ENCODE measurements at regions not wholly inside any gene's neighbourhood (a gene's known extent, or its start where the extent isn't known, plus 50 kb on each side); places are given as distances from the start of the nearest gene placed in this dataset.

DNA sequence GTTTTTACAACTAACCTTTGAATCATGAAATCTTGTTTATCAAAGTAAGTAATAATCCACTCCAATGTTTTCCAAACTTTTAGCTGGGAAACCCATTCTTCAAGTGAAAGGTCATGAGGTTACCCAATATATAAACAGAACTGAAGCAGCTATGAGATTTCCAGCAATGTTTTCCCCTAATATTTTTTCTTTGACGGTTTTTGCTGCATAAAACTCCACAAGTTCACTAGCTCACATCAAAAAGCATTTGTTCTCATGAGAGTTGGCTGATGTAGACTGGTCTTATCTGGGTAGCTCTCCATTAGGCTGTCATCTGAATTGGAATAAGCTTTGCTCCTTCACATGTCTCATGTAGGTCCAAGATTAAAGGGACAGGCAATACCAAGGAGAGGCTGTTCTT lies 241.2 kb upstream of the LRRC3B start:
- dilution Hi-C loops (cut with MboI; ENCODE audit: extremely low pct_ligation_motif_present, low sequenced_read_pairs), result no loop called here
- H3K79me2 ChIP-seq (ENCODE audit: control insufficient read depth, insufficient read depth, low read length), result no peaks in the 10 kb centered on the region

GRCh38 chr3:26406636-26407035 lies 215.9 kb upstream of the LRRC3B start:
- Histone ChIP-seq H3K79me2 (ENCODE audit: control insufficient read depth, insufficient read depth, low read length) (no peaks in the 10 kb centered on the region), H3K9me3 (ENCODE audit: control insufficient read depth, low read depth, low read length) (no peaks in the 10 kb centered on the region), H3K36me3 (ENCODE audit: control insufficient read depth in 2 of 2, extremely low read depth in 1 of 2, insufficient read depth in 2 of 2, low read length in 2 of 2) (no peaks in the 10 kb centered on the region), H3K27me3 (ENCODE audit: control insufficient read depth, extremely low read depth, insufficient read depth, low read length) (no peaks in the 10 kb centered on the region), H3K9ac (ENCODE audit: control insufficient read depth, extremely low read depth, insufficient read depth, low read length) (no peak overlapping the region), H3K27ac (ENCODE audit: control insufficient read depth, insufficient read depth, low read length) (no peak overlapping the region), H3K9me1 (ENCODE audit: control insufficient read depth, extremely low read depth, insufficient read depth, low read length) (no peaks in the 10 kb centered on the region), H4K20me1 (ENCODE audit: control insufficient read depth, extremely low read depth, insufficient read depth, low read length) (no peaks in the 10 kb centered on the region), H2AFZ (ENCODE audit: control insufficient read depth, low read length) (no peak overlapping the region), H3K4me2 (ENCODE audit: control insufficient read depth, extremely low read depth, insufficient read depth, low read depth, low read length) (no peak overlapping the region), H3K4me3 (ENCODE audit: control insufficient read depth in 2 of 3, extremely low read depth in 1 of 3, insufficient read depth in 2 of 3, low read depth in 1 of 3, low read length in 3 of 3) (no peak overlapping the region), H3K4me1 (ENCODE audit: control insufficient read depth, extremely low read depth, insufficient read depth, low read length) (no peaks in the 10 kb centered on the region)
- DNase-seq (ENCODE audit: low read depth, low spot score), result no peak
- no peak for TF ChIP-seq EZH2 (IDR thresholded peaks at IDR 0.05; ENCODE audit: low read length)
- TF ChIP-seq, protein P1, sequence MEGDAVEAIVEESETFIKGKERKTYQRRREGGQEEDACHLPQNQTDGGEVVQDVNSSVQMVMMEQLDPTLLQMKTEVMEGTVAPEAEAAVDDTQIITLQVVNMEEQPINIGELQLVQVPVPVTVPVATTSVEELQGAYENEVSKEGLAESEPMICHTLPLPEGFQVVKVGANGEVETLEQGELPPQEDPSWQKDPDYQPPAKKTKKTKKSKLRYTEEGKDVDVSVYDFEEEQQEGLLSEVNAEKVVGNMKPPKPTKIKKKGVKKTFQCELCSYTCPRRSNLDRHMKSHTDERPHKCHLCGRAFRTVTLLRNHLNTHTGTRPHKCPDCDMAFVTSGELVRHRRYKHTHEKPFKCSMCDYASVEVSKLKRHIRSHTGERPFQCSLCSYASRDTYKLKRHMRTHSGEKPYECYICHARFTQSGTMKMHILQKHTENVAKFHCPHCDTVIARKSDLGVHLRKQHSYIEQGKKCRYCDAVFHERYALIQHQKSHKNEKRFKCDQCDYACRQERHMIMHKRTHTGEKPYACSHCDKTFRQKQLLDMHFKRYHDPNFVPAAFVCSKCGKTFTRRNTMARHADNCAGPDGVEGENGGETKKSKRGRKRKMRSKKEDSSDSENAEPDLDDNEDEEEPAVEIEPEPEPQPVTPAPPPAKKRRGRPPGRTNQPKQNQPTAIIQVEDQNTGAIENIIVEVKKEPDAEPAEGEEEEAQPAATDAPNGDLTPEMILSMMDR (optimal IDR thresholded peaks at IDR 0.05 in 1 of 3, IDR thresholded peaks at IDR 0.05 in 1 of 3, conservative IDR thresholded peaks at IDR 0.05 in 1 of 3; ENCODE audit: extremely low read depth in 1 of 3, insufficient read depth in 2 of 3, low read length in 3 of 3), result no peak
- dilution Hi-C loops (cut with MboI; ENCODE audit: extremely low pct_ligation_motif_present, low sequenced_read_pairs), result no loop called here
- FAIRE-seq, result no peak

More for the DNA sequence above, 241.2 kb upstream of the LRRC3B start:
- Histone ChIP-seq H3K4me1 (ENCODE audit: control insufficient read depth, extremely low read depth, insufficient read depth, low read length) (no peaks in the 10 kb centered on the region), H3K9me3 (ENCODE audit: control insufficient read depth, low read depth, low read length) (no peaks in the 10 kb centered on the region), H2AFZ (ENCODE audit: control insufficient read depth, low read length) (no peak overlapping the region), H3K9ac (ENCODE audit: control insufficient read depth, extremely low read depth, insufficient read depth, low read length) (no peak overlapping the region), H3K4me3 (ENCODE audit: control insufficient read depth in 2 of 3, extremely low read depth in 1 of 3, insufficient read depth in 2 of 3, low read depth in 1 of 3, low read length in 3 of 3) (no peak overlapping the region), H3K27ac (ENCODE audit: control insufficient read depth, insufficient read depth, low read length) (no peak overlapping the region), H3K36me3 (ENCODE audit: control insufficient read depth in 2 of 2, extremely low read depth in 1 of 2, insufficient read depth in 2 of 2, low read length in 2 of 2) (no peaks in the 10 kb centered on the region), H4K20me1 (ENCODE audit: control insufficient read depth, extremely low read depth, insufficient read depth, low read length) (no peaks in the 10 kb centered on the region), H3K9me1 (ENCODE audit: control insufficient read depth, extremely low read depth, insufficient read depth, low read length) (no peaks in the 10 kb centered on the region), H3K4me2 (ENCODE audit: control insufficient read depth, extremely low read depth, insufficient read depth, low read depth, low read length) (no peak overlapping the region), H3K27me3 (ENCODE audit: control insufficient read depth, extremely low read depth, insufficient read depth, low read length) (no peaks in the 10 kb centered on the region)
- FAIRE-seq, result no peak
- TF ChIP-seq, protein P1 (optimal IDR thresholded peaks at IDR 0.05 in 1 of 3, IDR thresholded peaks at IDR 0.05 in 1 of 3, conservative IDR thresholded peaks at IDR 0.05 in 1 of 3; ENCODE audit: extremely low read depth in 1 of 3, insufficient read depth in 2 of 3, low read length in 3 of 3), result no peak
- TF ChIP-seq EZH2 (IDR thresholded peaks at IDR 0.05; ENCODE audit: low read length), result no peak
- DNase-seq (ENCODE audit: low read depth, low spot score), result no peak

Data from keratinocyte (primary cell).